IMR-90 (cell line): ENCODE measurements at regions not wholly inside any gene's neighbourhood (a gene's known extent, or its start where the extent isn't known, plus 50 kb on each side); places are given as distances from the start of the nearest gene placed in this dataset.

ENCODE experiments used
- CTCF ChIP-seq: conservative IDR thresholded peaks from 2 replicates; pipeline ENCODE4 v1.5.1; 2012; ENCODE audit warnings: mild to moderate bottlenecking, low read depth, low read length, improper control_type of control experiment
- MAZ ChIP-seq: IDR thresholded peaks from 2 replicates; pipeline ENCODE4 v1.6.1; 2012; ENCODE audit warnings: low read depth, mild to moderate bottlenecking, low read length, improper control_type of control experiment, moderate library complexity, borderline replicate concordance
- SMC3 ChIP-seq: fragments of 150-350 bp; IDR thresholded peaks from 2 replicates; pipeline ENCODE4 v1.6.1; 2016; ENCODE audit warnings: low read depth, mild to moderate bottlenecking, antibody characterized with exemption, low read length, moderate library complexity
- USF2 ChIP-seq: fragments of 150-350 bp; IDR thresholded peaks from 2 replicates; pipeline ENCODE4 v1.6.1; 2017; ENCODE audit warnings: mild to moderate bottlenecking, antibody characterized with exemption, low read length, low read depth
- TF ChIP-seq, protein P1 (sequence below): fragments of 150-350 bp; IDR thresholded peaks from 2 replicates; pipeline ENCODE4 v1.6.1; 2016; ENCODE audit warnings: low read depth, mild to moderate bottlenecking, low read length, moderate library complexity, borderline replicate concordance

GRCh38 chr11:107276077-107276476 is 181.5 kb downstream of the CWF19L2 start:
- TF ChIP-seq CTCF (no peak), MAZ (no peak), SMC3 (no peak), USF2 (no peak)
- TF ChIP-seq, protein P1, sequence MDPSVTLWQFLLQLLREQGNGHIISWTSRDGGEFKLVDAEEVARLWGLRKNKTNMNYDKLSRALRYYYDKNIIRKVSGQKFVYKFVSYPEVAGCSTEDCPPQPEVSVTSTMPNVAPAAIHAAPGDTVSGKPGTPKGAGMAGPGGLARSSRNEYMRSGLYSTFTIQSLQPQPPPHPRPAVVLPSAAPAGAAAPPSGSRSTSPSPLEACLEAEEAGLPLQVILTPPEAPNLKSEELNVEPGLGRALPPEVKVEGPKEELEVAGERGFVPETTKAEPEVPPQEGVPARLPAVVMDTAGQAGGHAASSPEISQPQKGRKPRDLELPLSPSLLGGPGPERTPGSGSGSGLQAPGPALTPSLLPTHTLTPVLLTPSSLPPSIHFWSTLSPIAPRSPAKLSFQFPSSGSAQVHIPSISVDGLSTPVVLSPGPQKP = no peak
